AG09319 (cell line): ENCODE measurements at regions not wholly inside any gene's neighbourhood (a gene's known extent, or its start where the extent isn't known, plus 50 kb on each side); places are given as distances from the start of the nearest gene placed in this dataset.

ENCODE experiments used
- DNase-seq: peaks from one replicate; pipeline ENCODE4 v3.0.0-alpha.2; 2010; ENCODE audit warnings: low read depth; ENCODE audit errors: extremely low read depth
- CTCF ChIP-seq: IDR thresholded peaks from 2 replicates; pipeline ENCODE4 v1.5.1; 2011; ENCODE audit warnings: low read depth, mild to moderate bottlenecking, inconsistent platforms, low read length, moderate library complexity

GRCh38 chr2:7476371-7476770 is 559.2 kb downstream of the RNF144A start:
- no peak for DNase-seq

GRCh38 chr2:7479603-7480002 is 562.4 kb downstream of the RNF144A start:
- no peak for TF ChIP-seq CTCF
- no peak for DNase-seq

More at GRCh38 chr2:7476371-7476770, 559.2 kb downstream of the RNF144A start:
- TF ChIP-seq CTCF: no peak

- DNase-seq: no peak
- no peak for TF ChIP-seq CTCF
These were observed 563.2 kb downstream of the RNF144A start for GRCh38 chr2:7480431-7480830.

GRCh38 chr2:7490672-7491071 is 573.5 kb downstream of the RNF144A start:
- DNase-seq: no peak

GRCh38 chr2:7492719-7493118 is 575.5 kb downstream of the RNF144A start:
- no peak for DNase-seq
- TF ChIP-seq CTCF: no peak

More at GRCh38 chr2:7490672-7491071, 573.5 kb downstream of the RNF144A start:
- no peak for TF ChIP-seq CTCF

DNA sequence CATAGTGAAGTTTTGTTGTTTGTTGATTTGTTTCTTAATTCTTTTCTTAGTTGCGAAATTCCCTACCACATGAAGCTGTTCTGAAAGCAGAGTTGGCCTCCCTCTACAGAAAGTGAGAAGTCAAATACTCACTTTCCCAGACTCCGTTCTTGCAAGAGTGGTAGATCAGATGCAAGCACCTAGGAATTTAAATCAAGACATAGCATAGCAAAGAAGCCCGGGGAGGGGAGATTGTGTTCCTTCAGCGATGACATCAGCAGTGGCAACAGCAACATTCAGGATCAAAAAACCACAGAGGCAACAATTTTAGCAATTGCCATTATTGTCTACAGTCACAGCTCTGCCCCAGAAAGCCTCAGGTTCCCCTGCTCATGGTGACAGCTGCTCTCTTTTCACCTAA is 580.0 kb downstream of the RNF144A start:
- no peak for DNase-seq
- TF ChIP-seq CTCF: no peak

DNA sequence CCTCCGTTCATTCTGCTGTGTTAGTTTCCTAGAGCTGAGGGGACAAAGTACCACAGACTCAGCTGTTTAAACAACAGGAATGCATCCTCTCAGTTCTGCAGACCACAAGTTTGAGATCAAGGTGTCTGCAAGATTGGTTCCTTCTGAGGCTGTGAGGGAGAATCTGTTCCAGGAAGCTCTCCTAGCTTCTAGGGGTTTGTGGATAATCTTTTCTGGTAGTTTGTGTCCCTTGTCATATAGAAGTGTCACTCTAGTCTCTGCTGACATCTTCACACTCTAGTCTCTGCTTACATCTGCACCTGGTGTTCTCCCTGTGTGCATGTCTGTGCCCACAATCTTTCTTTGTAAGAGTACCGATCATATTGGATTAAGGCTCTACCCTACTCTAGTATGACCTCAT is 581.8 kb downstream of the RNF144A start:
- TF ChIP-seq CTCF: no peak
- no peak for DNase-seq
